GM03348 (cell line): ENCODE measurements at regions not wholly inside any gene's neighbourhood (a gene's known extent, or its start where the extent isn't known, plus 50 kb on each side); places are given as distances from the start of the nearest gene placed in this dataset.
"Not testable (repeated sequence)": the region's sequence is repeated elsewhere in the genome, so short reads cannot be mapped to it uniquely, and the experiment has no call there.

Experiments used
- DNase-seq: peaks from one replicate; pipeline ENCODE4 v3.0.0; 2012; ENCODE audit warnings: low spot score

GRCh38 chr14:65834812-65835211 lies 422.3 kb downstream of the FUT8 start:
- DNase-seq, result no peak

GRCh38 chr14:65835501-65835900 lies 423.0 kb downstream of the FUT8 start:
- no peak for DNase-seq

GRCh38 chr14:65838565-65838964 lies 426.0 kb downstream of the FUT8 start:
- no peak for DNase-seq

GRCh38 chr14:65840118-65840751 lies 427.7 kb downstream of the FUT8 start:
- no peak for DNase-seq

- peak; percentile 80 for DNase-seq
Measured at GRCh38 chr14:65840786-65841185, 428.3 kb downstream of the FUT8 start.

GRCh38 chr14:65846196-65846868 lies 433.8 kb downstream of the FUT8 start:
- DNase-seq, result no peak

- no peak for DNase-seq
Measured at GRCh38 chr14:65847075-65847847, 434.7 kb downstream of the FUT8 start.

- not testable (repeated sequence) for DNase-seq
Measured at GRCh38 chr14:65847931-65848330, 435.4 kb downstream of the FUT8 start.

- no peak for DNase-seq
Measured at GRCh38 chr14:65849091-65849490, 436.6 kb downstream of the FUT8 start.

- no peak for DNase-seq
Measured at GRCh38 chr14:65849558-65849957, 437.0 kb downstream of the FUT8 start.

GRCh38 chr14:65850429-65851135 lies 438.1 kb downstream of the FUT8 start:
- no peak for DNase-seq

GRCh38 chr14:65852689-65853088 lies 440.2 kb downstream of the FUT8 start:
- DNase-seq, result no peak

GRCh38 chr14:65853407-65853955 lies 441.0 kb downstream of the FUT8 start:
- DNase-seq, result no peak

GRCh38 chr14:65854215-65854614 lies 441.7 kb downstream of the FUT8 start:
- no peak for DNase-seq

- DNase-seq, result no peak
Measured at GRCh38 chr14:65860956-65861611, 448.6 kb downstream of the FUT8 start.

- DNase-seq, result no peak
Measured at GRCh38 chr14:65864549-65864948, 452.0 kb downstream of the FUT8 start.

- DNase-seq, result peak; percentile 14
Measured at GRCh38 chr14:65864984-65865383, 452.5 kb downstream of the FUT8 start.

GRCh38 chr14:65866448-65866847 lies 453.9 kb downstream of the FUT8 start:
- DNase-seq, result peak; percentile 74

- DNase-seq, result no peak
Measured at GRCh38 chr14:65866886-65867285, 454.4 kb downstream of the FUT8 start.

- no peak for DNase-seq
Measured at GRCh38 chr14:65867333-65867732, 454.8 kb downstream of the FUT8 start.

GRCh38 chr14:65872536-65872935 lies 460.0 kb downstream of the FUT8 start:
- peak; percentile 58 for DNase-seq

- no peak for DNase-seq
Measured at GRCh38 chr14:65877166-65877565, 464.6 kb downstream of the FUT8 start.
